Lower leg skin (tissue), 3 donors: ENCODE measurements at regions not wholly inside any gene's neighbourhood (a gene's known extent, or its start where the extent isn't known, plus 50 kb on each side); places are given as distances from the start of the nearest gene placed in this dataset.

Experiments
- CTCF ChIP-seq, 3 donors: fragments of 450-650 bp; IDR thresholded peaks; one replicate each; pipeline ENCODE4 v1.5.1; 2016; ENCODE audit warnings: antibody characterized with exemption in 3 of 3, mild to moderate bottlenecking in 3 of 3, moderate library complexity in 2 of 3
- POLR2A ChIP-seq, 2 donors: fragments of 450-650 bp; IDR thresholded peaks; one replicate each; pipeline ENCODE4 v1.6.1; 2016 to 2017; ENCODE audit warnings: antibody characterized with exemption in 2 of 2, mild to moderate bottlenecking in 1 of 2, moderate library complexity in 1 of 2

- TF ChIP-seq CTCF (IDR thresholded peaks at IDR 0.05) (no peak), POLR2A (IDR thresholded peaks at IDR 0.05) (no peak)
Measured at GRCh38 chr4:152104356-152104755, 343.5 kb upstream of the GATB start.
